IMR-90 (cell line): ENCODE measurements at regions not wholly inside any gene's neighbourhood (a gene's known extent, or its start where the extent isn't known, plus 50 kb on each side); places are given as distances from the start of the nearest gene placed in this dataset.

Experiments used
- ATAC-seq: fragments of 200-7000 bp; cut with Tn5 transposase; 2 replicates; pipeline ENCODE4 v1.9.1; 2020; ENCODE audit warnings: low read depth, mild to moderate bottlenecking, moderate library complexity
- BruUV-seq: library from RNA; stranded (reverse); fragments of 400-500 nt; replicated peaks from 2 replicates; lab custom pipeline; 2021; lab: Mats Ljungman, UMichigan
- CTCF ChIA-PET: fragments of 300-600 bp; formaldehyde crosslinking; extraction: SDS; loops from one replicate; lab custom pipeline; 2021; ENCODE audit warnings: antibody characterized with exemption; lab: Yijun Ruan, JAX
- POLR2A ChIA-PET: fragments of 300-600 bp; sonication (Branson Sonifier 250); formaldehyde crosslinking; loops from one replicate; lab custom pipeline; 2022; ENCODE audit warnings: antibody characterized with exemption; ENCODE audit not compliant: unreplicated experiment; lab: Charles Lee
- DNase-seq: peaks from one replicate; pipeline ENCODE4 v3.0.0; 2013
- H2AFZ ChIP-seq: replicated peaks from 2 replicates; pipeline ENCODE3; 2013; ENCODE audit warnings: low read length, mild to moderate bottlenecking; ENCODE audit not compliant: poor library complexity
- H2AK5ac ChIP-seq: 2 replicates; pipeline ENCODE4 v1.6.1; 2013; ENCODE audit warnings: low read depth, low read length, inconsistent platforms
- H2AK9ac ChIP-seq: replicated peaks from 2 replicates; pipeline ENCODE3; 2013; ENCODE audit warnings: mild to moderate bottlenecking, low read depth, low read length, moderate library complexity; ENCODE audit not compliant: poor library complexity
- H2BK120ac ChIP-seq: 2 replicates; pipeline ENCODE4 v1.6.1; 2013; ENCODE audit warnings: low read depth, low read length, inconsistent platforms
- H2BK15ac ChIP-seq: 3 replicates; pipeline ENCODE4 v1.6.1; 2013; ENCODE audit warnings: low read depth, low read length, inconsistent platforms
- H2BK20ac ChIP-seq: 2 replicates; pipeline ENCODE4 v1.6.1; 2013; ENCODE audit warnings: low read depth, mild to moderate bottlenecking, inconsistent platforms, low read length, moderate library complexity
- H2BK5ac ChIP-seq: 2 replicates; pipeline ENCODE4 v1.6.1; 2013; ENCODE audit warnings: mild to moderate bottlenecking, low read depth, low read length, inconsistent platforms; ENCODE audit not compliant: poor library complexity, severe bottlenecking
- H3K14ac ChIP-seq: replicated peaks from 2 replicates; pipeline ENCODE4 v1.6.1; 2013; ENCODE audit warnings: low read depth, low read length, inconsistent platforms
- H3K18ac ChIP-seq: 2 replicates; pipeline ENCODE4 v1.6.1; 2013; ENCODE audit warnings: low read depth, low read length, control low read depth
- H3K23ac ChIP-seq: 2 replicates; pipeline ENCODE4 v1.6.1; 2013; ENCODE audit warnings: low read depth, low read length, inconsistent platforms
- H3K27ac ChIP-seq: 2 replicates; pipeline ENCODE4 v1.5.1; 2013; ENCODE audit warnings: mild to moderate bottlenecking, control low read depth, low read length; ENCODE audit not compliant: insufficient read depth
- H3K27me3 ChIP-seq: 2 replicates; pipeline ENCODE4 v1.6.1; 2013; ENCODE audit warnings: low read length; ENCODE audit not compliant: control insufficient read depth, insufficient read depth
- H3K36me3 ChIP-seq: 2 replicates; pipeline ENCODE4 v1.6.1; 2013; ENCODE audit warnings: low read length, mixed read lengths; ENCODE audit not compliant: control insufficient read depth, insufficient read depth
- H3K4ac ChIP-seq: 2 replicates; pipeline ENCODE4 v1.6.1; 2013; ENCODE audit warnings: low read depth, low read length, inconsistent platforms
- H3K4me1 ChIP-seq: 2 replicates; pipeline ENCODE4 v1.6.1; 2013; ENCODE audit warnings: low read length, mixed read lengths; ENCODE audit not compliant: control insufficient read depth, insufficient read depth
- H3K4me2 ChIP-seq: 2 replicates; pipeline ENCODE4 v1.6.1; 2013; ENCODE audit warnings: low read depth, mild to moderate bottlenecking, control low read depth, low read length, moderate library complexity
- H3K4me3 ChIP-seq: 2 replicates; pipeline ENCODE4 v1.5.1; 2013; ENCODE audit warnings: low read depth, mild to moderate bottlenecking, control low read depth, low read length, moderate library complexity; ENCODE audit not compliant: insufficient read depth
- H3K56ac ChIP-seq: 2 replicates; pipeline ENCODE4 v1.6.1; 2013; ENCODE audit warnings: low read length, inconsistent platforms; ENCODE audit not compliant: insufficient read depth; ENCODE audit errors: extremely low read depth
- H3K79me1 ChIP-seq, 2 experiments: 2 replicates each; pipeline ENCODE4 v1.6.1; 2013; ENCODE audit warnings: low read length in 2 of 2, inconsistent platforms in 1 of 2, low read depth in 1 of 2
- H3K9ac ChIP-seq: 2 replicates; pipeline ENCODE4 v1.6.1; 2013; ENCODE audit warnings: low read depth, low read length, control low read depth
- H3K9me1 ChIP-seq: 2 replicates; pipeline ENCODE4 v1.6.1; 2013; ENCODE audit warnings: low read length, inconsistent platforms; ENCODE audit not compliant: insufficient read depth
- H3K9me3 ChIP-seq: 2 replicates; pipeline ENCODE4 v1.6.1; 2013; ENCODE audit warnings: low read length; ENCODE audit not compliant: control insufficient read depth, insufficient read depth
- H4K20me1 ChIP-seq: 2 replicates; pipeline ENCODE4 v1.6.1; 2013; ENCODE audit warnings: low read length, inconsistent platforms; ENCODE audit not compliant: insufficient read depth
- H4K5ac ChIP-seq: 2 replicates; pipeline ENCODE4 v1.6.1; 2013; ENCODE audit warnings: mild to moderate bottlenecking, low read depth, low read length, control low read depth
- H4K8ac ChIP-seq, 2 experiments: 2 replicates each; pipeline ENCODE4 v1.6.1; 2013; ENCODE audit warnings: low read depth in 2 of 2, low read length in 2 of 2, control low read depth in 1 of 2, inconsistent platforms in 1 of 2
- H4K91ac ChIP-seq: 2 replicates; pipeline ENCODE4 v1.6.1; 2013; ENCODE audit warnings: low read depth, low read length, inconsistent platforms; ENCODE audit not compliant: insufficient read depth
- BHLHE40 ChIP-seq: fragments of 150-350 bp; IDR thresholded peaks from 2 replicates; pipeline ENCODE4 v1.6.1; 2016; ENCODE audit warnings: mild to moderate bottlenecking, low read depth, low read length
- CEBPB ChIP-seq: IDR thresholded peaks from 2 replicates; pipeline ENCODE4 v1.6.1; 2012; ENCODE audit warnings: low read depth, low read length, improper control_type of control experiment
- CHD1 ChIP-seq: IDR thresholded peaks from 2 replicates; pipeline ENCODE4 v1.6.1; 2012; ENCODE audit warnings: low read depth, low read length, improper control_type of control experiment
- CTCF ChIP-seq: conservative IDR thresholded peaks from 2 replicates; pipeline ENCODE4 v1.5.1; 2012; ENCODE audit warnings: mild to moderate bottlenecking, low read depth, low read length, improper control_type of control experiment
- ELK1 ChIP-seq: fragments of 150-350 bp; IDR thresholded peaks from 2 replicates; pipeline ENCODE4 v1.6.1; 2016; ENCODE audit warnings: low read depth, mild to moderate bottlenecking, low read length, moderate library complexity, borderline replicate concordance
- FOS ChIP-seq: fragments of 150-350 bp; IDR thresholded peaks from 2 replicates; pipeline ENCODE4 v1.6.1; 2016; ENCODE audit warnings: low read depth, low read length
- MAFK ChIP-seq: IDR thresholded peaks from 2 replicates; pipeline ENCODE4 v1.6.1; 2012; ENCODE audit warnings: low read depth, low read length, improper control_type of control experiment
- MAZ ChIP-seq: IDR thresholded peaks from 2 replicates; pipeline ENCODE4 v1.6.1; 2012; ENCODE audit warnings: low read depth, mild to moderate bottlenecking, low read length, improper control_type of control experiment, moderate library complexity, borderline replicate concordance
- MXI1 ChIP-seq: IDR thresholded peaks from 2 replicates; pipeline ENCODE4 v1.6.1; 2012; ENCODE audit warnings: low read depth, mild to moderate bottlenecking, low read length, moderate library complexity, borderline replicate concordance
- NFE2L2 ChIP-seq: fragments of 150-350 bp; IDR thresholded peaks from 2 replicates; pipeline ENCODE4 v1.6.1; 2016; ENCODE audit warnings: low read depth, mild to moderate bottlenecking, low read length
- POLR2A ChIP-seq: IDR thresholded peaks from 2 replicates; pipeline ENCODE4 v1.6.1; 2012; ENCODE audit warnings: mild to moderate bottlenecking, low read depth, low read length
- RAD21 ChIP-seq: IDR thresholded peaks from 2 replicates; pipeline ENCODE4 v1.6.1; 2012; ENCODE audit warnings: low read length, improper control_type of control experiment
- RCOR1 ChIP-seq: IDR thresholded peaks from 2 replicates; pipeline ENCODE4 v1.6.1; 2012; ENCODE audit warnings: mild to moderate bottlenecking, low read length, improper control_type of control experiment; ENCODE audit not compliant: insufficient replicate concordance
- RFX5 ChIP-seq: IDR thresholded peaks from 2 replicates; pipeline ENCODE4 v1.8.0; 2012; ENCODE audit warnings: low read depth, mild to moderate bottlenecking, low read length, moderate library complexity
- SMC3 ChIP-seq: fragments of 150-350 bp; IDR thresholded peaks from 2 replicates; pipeline ENCODE4 v1.6.1; 2016; ENCODE audit warnings: low read depth, mild to moderate bottlenecking, antibody characterized with exemption, low read length, moderate library complexity
- USF2 ChIP-seq: fragments of 150-350 bp; IDR thresholded peaks from 2 replicates; pipeline ENCODE4 v1.6.1; 2017; ENCODE audit warnings: mild to moderate bottlenecking, antibody characterized with exemption, low read length, low read depth
- WGBS, 2 experiments: methylation state at CpG; one replicate each; pipeline versions ENCODE4 v1.1.5 to v1.1.7; 2013; ENCODE audit warnings: missing lambda C conversion rate in 2 of 2; ENCODE audit not compliant: insufficient read length in 1 of 2; ENCODE audit errors: extremely low coverage in 2 of 2; 5-methylcytosine and 5-hydroxymethylcytosine counted together
- dilution Hi-C: fragments of 300-500 bp; cut with HindIII; formaldehyde crosslinking; loops from one replicate; pipeline ENCODE4 v1.14.3; 2018; ENCODE audit warnings: low sequenced_read_pairs; ENCODE audit not compliant: unreplicated experiment
- in situ Hi-C: fragments of 300-500 bp; cut with MboI; formaldehyde crosslinking; loops from 3 replicates; pipeline ENCODE4 v1.14.3; 2019; ENCODE audit warnings: low sequenced_read_pairs, inconsistent platforms, mixed read lengths
- intact Hi-C: fragments of 100-400 bp; cut with micrococcal nuclease; formaldehyde crosslinking; loops from 2 replicates; pipeline ENCODE4 v1.10.0; 2022

GRCh38 chr18:28269750-28270149 is 92.8 kb upstream of the CDH2 start:
- in situ Hi-C loops (no loop called here), intact Hi-C loops (no loop called here), dilution Hi-C loops (no loop called here)
- H3K36me3 ChIP-seq = no peaks in the 10 kb centered on the region
- ATAC-seq (no peak), DNase-seq (no peak)
- no peak overlapping the region for H2AK5ac ChIP-seq
- H3K9ac ChIP-seq = no peak overlapping the region
- ChIA-PET POLR2A (no interaction called here), CTCF (no interaction called here)
- H4K91ac ChIP-seq = no peak overlapping the region
- H3K4me3 ChIP-seq = no peak overlapping the region
- no peaks in the 10 kb centered on the region for H3K27me3 ChIP-seq
- BruUV-seq = no TSS peak
- no peak overlapping the region for H2BK20ac ChIP-seq
- no peak overlapping the region for H4K5ac ChIP-seq
- WGBS, 2 experiments = no CpG with 5 or more reads among the region's 2 CpGs
- no peaks in the 10 kb centered on the region for H3K79me1 ChIP-seq
- no peak overlapping the region for H3K14ac ChIP-seq
- H2AK9ac ChIP-seq = no peak overlapping the region
- no peak overlapping the region for H2BK15ac ChIP-seq
- no peak overlapping the region for H2AFZ ChIP-seq
- no peaks in the 10 kb centered on the region for H3K9me3 ChIP-seq
- no peak overlapping the region for H3K18ac ChIP-seq
- no peaks in the 10 kb centered on the region for H3K4me1 ChIP-seq
- H3K9me1 ChIP-seq = no peaks in the 10 kb centered on the region
- H3K56ac ChIP-seq = no peak overlapping the region
- H3K27ac ChIP-seq = no peak overlapping the region
- no peak overlapping the region for H3K4me2 ChIP-seq
- no peak overlapping the region for H2BK120ac ChIP-seq
- no peak overlapping the region for H3K23ac ChIP-seq
- H3K4ac ChIP-seq = no peak overlapping the region
- H2BK5ac ChIP-seq = no peak overlapping the region
- TF ChIP-seq CHD1 = no peak
- no peak for TF ChIP-seq SMC3
- TF ChIP-seq FOS = no peak
- TF ChIP-seq BHLHE40 = no peak
- no peak for TF ChIP-seq RAD21
- no peak for TF ChIP-seq USF2
- TF ChIP-seq RCOR1 = no peak
- no peak for TF ChIP-seq MAFK
- TF ChIP-seq POLR2A = no peak
- no peak for TF ChIP-seq NFE2L2
- no peak for TF ChIP-seq MAZ
- TF ChIP-seq MXI1 = no peak
- TF ChIP-seq CTCF = no peak
- TF ChIP-seq ELK1 = no peak
- TF ChIP-seq RFX5 = no peak
- no peak for TF ChIP-seq CEBPB
- no peak overlapping the region for H4K8ac ChIP-seq
- no peaks in the 10 kb centered on the region for H4K20me1 ChIP-seq
